ENCODE measurements at regions not wholly inside any gene's neighbourhood (a gene's known extent, or its start where the extent isn't known, plus 50 kb on each side); places are given as distances from the start of the nearest gene placed in this dataset.

DNA sequence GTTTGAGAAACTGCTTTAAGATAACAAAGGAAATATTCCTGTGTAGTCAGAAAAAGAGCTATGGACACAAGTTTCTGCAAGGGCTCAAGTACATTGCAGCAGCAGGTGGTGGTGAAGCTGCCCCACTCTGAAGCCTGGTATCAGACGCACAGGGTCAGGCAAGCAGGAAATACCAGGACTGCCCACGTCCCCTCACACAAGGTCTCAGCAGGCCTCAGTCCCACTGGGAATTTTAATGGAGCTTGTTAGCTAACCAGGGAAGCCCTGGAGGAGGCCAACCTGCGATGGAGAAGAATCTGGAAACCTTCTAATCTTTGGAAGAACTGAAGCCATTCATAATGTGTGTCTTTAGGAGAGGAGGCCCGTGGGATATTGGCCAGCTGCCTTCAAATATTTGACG lies 168.3 kb downstream of the UXS1 start:
- TF ChIP-seq, protein P1, sequence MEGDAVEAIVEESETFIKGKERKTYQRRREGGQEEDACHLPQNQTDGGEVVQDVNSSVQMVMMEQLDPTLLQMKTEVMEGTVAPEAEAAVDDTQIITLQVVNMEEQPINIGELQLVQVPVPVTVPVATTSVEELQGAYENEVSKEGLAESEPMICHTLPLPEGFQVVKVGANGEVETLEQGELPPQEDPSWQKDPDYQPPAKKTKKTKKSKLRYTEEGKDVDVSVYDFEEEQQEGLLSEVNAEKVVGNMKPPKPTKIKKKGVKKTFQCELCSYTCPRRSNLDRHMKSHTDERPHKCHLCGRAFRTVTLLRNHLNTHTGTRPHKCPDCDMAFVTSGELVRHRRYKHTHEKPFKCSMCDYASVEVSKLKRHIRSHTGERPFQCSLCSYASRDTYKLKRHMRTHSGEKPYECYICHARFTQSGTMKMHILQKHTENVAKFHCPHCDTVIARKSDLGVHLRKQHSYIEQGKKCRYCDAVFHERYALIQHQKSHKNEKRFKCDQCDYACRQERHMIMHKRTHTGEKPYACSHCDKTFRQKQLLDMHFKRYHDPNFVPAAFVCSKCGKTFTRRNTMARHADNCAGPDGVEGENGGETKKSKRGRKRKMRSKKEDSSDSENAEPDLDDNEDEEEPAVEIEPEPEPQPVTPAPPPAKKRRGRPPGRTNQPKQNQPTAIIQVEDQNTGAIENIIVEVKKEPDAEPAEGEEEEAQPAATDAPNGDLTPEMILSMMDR (IDR thresholded peaks at IDR 0.05) = no peak
- no peak for TF ChIP-seq POLR2A (IDR thresholded peaks at IDR 0.05)
